CD4-positive, alpha-beta T cell treated with Interleukin-15 for 1 hour (primary cell): ENCODE measurements at regions not wholly inside any gene's neighbourhood (a gene's known extent, or its start where the extent isn't known, plus 50 kb on each side); places are given as distances from the start of the nearest gene placed in this dataset.
"Not testable (repeated sequence)": the region's sequence is repeated elsewhere in the genome, so short reads cannot be mapped to it uniquely, and the experiment has no call there.

Experiments used
- DNase-seq: peaks from one replicate; pipeline ENCODE4 v3.0.0-alpha.2; 2020

DNA sequence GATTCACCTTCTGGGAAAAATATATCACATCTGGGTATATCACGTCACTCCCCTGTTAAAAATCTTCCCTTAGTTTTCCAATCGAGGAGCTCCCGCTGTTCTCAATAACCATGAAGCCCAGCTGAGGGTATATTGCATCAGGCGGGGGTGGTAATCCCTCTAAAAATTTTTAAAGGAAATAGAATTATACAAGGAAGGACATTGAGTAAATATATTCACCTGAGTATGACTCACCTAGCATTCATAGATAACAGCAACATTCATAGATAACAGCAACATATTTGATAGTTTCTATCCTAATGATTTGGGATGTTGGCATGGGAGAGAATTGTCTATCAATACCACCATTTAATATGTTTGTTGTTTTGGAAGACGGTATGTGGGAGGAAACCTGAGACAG lies 473.6 kb downstream of the RMST start:
- no peak for DNase-seq

DNA sequence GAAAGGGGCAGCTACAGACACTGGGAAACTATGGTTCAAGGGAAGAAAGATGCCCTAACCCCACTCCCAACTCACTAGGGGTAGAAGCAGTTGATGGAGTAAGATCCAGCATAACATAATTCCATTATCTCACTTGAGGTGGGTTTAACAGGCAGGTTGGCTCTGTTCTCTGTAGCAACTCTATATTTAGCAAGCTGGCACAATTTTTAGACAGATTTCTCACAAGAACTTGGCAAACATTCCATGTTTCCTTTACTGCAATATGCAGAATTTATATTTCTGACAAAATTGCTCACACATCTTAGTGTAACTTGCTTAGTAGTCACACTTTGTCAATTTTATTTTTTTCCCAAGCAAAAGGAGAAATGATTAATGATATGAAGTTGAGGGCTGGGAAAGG lies 475.4 kb downstream of the RMST start:
- DNase-seq = no peak

DNA sequence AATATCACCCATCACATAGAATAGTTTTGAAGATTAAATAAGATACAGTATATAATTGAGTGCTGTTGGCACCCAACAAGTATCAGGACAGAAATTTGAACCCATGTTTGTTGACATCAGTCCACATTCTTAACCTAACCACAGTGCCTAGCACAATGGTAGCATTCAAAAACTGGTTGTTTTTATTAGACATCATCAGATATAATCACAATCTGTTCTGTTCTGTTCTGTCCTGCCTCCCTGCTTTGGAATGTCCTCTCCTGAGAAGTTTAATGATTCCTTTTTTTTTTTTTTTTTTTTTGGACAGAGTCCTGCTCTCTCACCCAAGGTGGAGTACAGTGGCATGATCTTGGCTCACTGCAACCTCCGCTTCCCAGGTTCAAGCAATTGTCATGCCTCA lies 476.6 kb downstream of the RMST start:
- no peak for DNase-seq

DNA sequence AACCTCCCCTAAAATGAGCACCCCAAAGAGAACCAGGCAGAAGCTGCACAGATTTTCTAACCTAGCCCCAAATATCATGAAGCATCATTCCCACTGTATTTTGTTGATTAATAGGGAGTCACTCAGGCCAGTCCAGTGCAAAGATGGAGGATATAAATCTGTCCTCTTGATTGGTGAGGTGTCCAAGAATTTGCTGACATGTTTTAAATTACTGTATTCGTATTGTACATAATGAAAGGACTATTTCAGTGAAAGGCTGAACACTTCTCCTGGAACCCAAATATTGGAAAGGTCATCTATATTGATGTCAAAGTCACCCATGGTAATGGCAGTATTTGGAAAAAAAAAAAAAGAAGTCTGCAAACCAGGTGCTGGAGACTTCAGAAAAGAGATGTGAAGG lies 477.5 kb downstream of the RMST start:
- DNase-seq = no peak

DNA sequence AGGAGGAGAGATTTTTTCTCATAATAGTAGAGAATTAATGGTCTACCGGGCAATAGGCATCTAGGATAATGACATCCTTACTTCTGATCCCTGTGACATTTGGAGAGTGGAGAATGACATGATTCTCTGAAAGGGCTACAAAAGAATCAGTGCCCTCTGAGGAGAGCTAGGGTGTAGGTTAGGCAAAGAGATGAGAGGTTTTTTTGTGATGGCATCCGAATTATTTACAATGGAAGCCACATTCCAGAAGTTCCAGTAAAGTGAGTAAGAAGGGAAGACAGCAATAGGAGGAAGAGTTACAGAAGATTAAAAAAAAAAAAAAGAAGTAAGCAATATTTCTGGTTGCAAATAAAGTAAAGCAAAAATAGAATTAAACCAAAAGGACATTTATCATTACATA lies 478.0 kb downstream of the RMST start:
- no peak for DNase-seq

DNA sequence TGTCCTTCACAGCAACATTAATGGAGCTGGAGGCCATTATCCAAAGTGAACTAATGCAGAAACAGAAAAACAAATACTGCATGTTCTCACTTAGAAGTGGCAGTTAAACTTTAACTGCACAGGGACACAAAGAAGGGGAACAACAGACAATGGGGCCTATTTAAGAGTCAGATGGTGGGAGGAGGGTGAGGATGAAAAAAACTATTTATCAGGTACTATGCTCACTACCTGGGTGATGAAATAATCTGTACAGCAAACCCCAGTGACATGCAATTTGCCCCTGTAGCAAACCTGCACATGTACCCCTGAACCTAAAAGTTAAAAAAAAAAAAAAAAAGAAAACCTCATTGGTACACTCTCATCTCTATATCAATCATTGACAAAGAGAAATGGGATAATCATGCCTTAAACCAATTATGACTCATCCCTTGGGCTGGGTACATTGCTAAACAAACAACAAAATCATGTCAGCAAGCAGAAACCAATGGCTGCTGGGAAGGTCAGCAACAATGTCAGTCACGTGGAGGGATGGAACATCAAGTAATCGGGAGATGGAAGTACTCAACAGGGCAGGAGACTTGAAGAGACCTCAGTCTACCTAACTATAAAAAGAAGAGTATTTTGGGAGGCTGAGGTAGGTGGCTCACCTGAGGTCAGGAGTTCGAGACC lies 479.2 kb downstream of the RMST start:
- no peak for DNase-seq

- no peak for DNase-seq
Measured at GRCh38 chr12:97943359-97943758, 480.8 kb downstream of the RMST start.

- no peak for DNase-seq
Measured at GRCh38 chr12:97944576-97944975, 482.0 kb downstream of the RMST start.

DNA sequence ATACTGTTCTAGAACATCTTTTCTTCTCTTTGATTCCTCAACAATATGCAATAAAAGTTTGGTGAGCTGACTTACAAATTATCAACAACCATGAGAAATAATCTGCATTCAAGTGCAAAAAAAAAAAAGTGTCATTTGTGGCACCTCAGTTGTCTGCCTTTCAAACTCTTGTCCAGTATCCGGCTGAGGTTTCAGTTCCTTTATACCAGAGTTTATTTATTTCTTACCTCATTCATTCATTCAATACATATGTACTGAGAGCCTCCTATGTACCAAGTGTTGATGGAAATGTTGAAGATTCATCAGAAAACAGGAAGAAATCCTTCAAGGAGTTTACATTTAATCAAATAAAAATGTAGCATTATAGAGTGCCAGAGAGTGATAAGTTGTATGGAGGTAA lies 484.1 kb downstream of the RMST start:
- no peak for DNase-seq

- DNase-seq = no peak
Measured at GRCh38 chr12:97948591-97948990, 486.0 kb downstream of the RMST start.

DNA sequence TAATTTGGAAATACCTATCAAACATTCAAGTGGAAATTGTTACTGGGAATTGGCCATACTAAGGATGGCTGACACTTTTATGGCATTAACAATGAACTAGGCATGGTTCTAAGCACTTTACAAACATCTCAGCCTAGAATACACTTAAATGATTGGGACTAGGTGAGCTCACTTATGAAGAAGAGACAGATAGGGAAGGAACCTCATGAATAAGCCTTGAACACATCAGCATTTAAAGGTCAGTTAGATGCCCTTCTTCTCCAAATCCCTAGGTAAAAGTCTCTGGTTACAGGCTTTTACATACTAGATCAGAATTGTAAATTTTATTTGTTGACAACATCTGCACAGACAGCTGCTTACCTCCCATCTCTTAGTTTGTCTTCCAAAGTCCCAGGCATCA lies 488.6 kb downstream of the RMST start:
- no peak for DNase-seq

DNA sequence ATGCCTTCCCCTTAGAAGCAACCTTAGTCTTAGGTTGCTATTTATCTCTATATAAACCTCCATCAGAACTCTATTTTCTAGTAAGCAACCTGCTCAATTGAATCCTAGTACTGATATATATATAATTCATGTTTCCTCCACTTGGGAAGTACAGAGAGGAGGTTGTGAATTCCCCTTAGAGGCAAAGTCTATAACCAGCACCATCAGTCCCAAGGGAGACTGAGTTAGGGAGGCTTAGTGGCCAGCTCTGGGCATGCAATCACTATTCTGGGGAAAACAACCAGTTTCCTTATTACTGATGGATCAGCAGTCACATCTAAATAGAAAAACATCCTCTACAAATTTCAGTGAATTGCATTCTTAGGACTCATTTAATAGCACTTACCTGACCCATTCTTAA lies 489.1 kb downstream of the RMST start:
- DNase-seq = no peak

DNA sequence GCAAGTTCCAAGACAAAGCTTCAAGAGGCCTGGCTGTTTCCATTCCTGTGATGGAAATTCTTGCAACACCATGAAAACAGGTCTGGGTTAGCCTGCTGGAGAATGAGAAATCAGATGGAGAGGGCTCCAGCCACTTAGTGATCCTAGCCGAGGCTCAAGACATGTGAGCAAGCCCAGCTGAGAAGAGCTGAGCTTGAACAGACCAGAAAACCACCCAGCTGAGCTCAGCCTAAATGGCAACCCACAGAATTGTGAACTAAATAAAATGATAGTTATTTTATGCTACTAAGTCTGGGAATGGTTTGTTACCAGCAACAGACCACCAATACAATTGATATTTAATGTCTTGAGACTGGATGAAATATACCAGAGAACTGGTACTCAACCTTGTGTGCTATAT lies 494.5 kb downstream of the RMST start:
- DNase-seq = no peak

- no peak for DNase-seq
Measured at GRCh38 chr12:97960225-97960624, 497.6 kb downstream of the RMST start.

- DNase-seq = no peak
Measured at GRCh38 chr12:97960741-97961608, 498.4 kb downstream of the RMST start.

DNA sequence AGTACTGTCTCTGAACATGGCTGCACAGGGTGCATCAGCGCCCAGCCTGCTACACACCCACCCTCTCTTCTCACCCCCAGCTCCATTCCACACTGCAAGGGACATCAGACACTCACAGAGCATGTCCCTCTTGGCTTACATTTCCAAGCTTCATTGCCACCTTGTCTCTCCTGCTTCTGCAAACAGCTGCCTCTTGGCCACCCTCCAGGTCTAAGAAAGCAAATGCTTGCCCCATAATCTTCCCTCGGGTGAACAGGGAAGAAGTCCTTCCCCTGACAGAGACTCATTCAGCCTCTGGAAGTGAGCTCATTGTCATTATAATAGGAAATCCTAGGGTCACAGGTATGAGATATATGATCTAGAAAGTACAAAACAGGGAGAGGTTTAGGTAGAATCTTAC lies 505.2 kb downstream of the RMST start:
- DNase-seq = no peak

- no peak for DNase-seq
Measured at GRCh38 chr12:97968641-97969197, 506.1 kb downstream of the RMST start.

DNA sequence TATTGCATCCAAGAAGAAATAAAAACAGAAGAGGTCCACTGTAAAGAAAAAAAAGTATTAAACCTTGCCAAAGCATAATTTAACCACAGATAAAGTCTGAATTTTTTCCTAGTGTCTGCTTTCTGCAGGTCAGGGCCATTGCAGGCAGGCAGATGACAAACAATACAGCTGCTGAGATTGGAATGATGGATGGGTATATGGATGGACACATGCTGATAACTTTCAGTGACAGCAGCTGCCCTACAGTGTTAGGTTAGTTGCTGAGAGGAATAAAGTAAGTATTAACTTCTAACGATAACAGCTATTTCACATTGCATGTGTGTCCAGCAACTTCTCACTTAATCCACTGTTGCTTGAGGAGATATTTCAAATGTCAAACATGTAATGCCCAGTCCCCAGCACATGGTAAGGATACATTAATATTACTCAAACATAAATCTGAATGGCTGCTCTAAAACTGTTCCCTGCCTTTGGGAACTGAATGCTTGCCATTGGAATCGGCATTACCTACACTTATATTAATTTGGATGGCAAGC lies 515.3 kb downstream of the RMST start:
- DNase-seq = no peak

GRCh38 chr12:97982684-97983083 lies 520.1 kb downstream of the RMST start:
- DNase-seq = no peak

GRCh38 chr12:97983796-97984195 lies 521.2 kb downstream of the RMST start:
- DNase-seq = no peak

DNA sequence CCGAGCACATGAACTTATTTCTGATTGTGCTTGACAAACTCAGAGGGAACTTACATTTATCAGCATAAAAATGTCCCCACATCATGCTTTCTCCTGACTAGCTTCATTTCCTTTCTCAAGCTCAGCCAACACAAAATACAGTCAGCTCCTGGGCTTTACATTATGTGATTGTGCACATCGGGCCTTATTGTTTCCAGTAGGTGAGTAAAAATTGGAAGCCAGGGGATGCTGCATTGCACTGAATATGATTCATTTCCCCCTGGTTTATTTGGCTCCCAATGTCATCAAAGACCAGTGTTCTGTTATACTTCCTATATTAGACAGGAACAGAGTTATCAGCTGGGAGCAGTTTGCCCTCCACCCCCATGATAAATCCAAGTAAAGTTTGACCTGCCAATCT lies 521.8 kb downstream of the RMST start:
- DNase-seq = no peak

DNA sequence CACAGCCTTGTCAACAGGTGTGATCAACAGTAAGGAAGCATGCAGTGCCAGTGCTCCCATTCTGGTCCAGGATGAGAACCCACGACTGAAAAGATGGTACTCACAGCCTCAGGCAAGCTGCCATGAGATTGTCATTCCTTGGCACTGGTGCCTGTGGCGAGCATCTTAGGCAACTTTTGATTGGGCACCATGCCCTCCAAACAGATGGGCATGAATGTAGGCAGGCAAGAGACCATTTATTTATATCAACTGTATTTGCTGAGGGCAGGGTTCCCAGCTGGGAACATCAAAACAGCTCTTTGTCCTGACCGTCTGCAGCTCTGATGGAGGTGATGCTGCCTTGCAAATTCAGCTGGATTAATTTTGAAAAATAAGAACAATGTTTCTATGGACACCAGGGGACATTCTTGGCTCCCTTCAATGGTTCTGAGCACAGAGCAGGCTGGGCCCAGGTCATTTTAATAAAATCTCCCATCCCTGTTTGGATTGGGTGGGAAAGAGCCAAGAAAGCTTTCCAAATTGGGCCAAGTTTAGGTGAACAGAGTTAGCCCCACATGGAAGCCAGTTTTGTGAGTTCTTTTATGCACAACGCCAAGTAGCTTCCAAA lies 522.5 kb downstream of the RMST start:
- no peak for DNase-seq

DNA sequence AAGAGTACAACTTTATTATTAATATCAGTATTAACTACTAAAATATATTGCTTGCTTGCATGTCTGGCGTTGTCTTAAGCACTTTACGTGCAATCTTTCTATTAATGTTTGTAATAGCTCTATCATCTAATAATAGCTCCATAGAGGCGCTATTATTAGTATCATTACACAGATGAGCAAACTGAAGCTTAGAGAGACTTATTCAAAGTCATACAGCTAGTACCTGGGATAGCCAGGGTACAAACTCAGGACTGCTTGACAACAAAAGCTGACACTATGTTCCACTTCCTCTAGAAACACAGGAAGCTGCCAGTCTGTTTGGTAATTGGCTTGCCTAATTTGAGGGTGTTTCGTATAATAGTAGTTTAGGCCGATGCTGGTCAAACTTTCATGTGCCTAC lies 523.2 kb downstream of the RMST start:
- DNase-seq = no peak

DNA sequence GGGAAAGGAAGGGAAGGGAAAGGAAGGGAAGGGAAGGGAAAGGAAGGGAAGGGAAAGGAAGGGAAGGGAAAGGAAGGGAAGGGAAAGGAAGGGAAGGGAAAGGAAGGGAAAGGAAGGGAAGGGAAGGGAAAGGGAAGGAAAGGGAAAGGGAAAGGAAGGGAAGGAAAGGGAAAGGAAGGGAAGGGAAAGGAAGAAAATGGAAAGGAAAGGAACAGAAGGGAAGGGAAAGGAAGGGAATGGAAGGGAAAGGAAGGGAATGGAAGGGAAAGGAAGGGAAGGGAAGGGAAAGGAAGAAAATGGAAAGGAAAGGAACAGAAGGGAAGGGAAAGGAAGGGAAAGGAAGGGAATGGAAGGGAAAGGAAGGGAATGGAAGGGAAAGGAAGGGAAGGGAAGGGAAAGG lies 526.0 kb downstream of the RMST start:
- not testable (repeated sequence) for DNase-seq
